ENCODE measurements at regions not wholly inside any gene's neighbourhood (a gene's known extent, or its start where the extent isn't known, plus 50 kb on each side); places are given as distances from the start of the nearest gene placed in this dataset.

- TF ChIP-seq EZH2 (IDR thresholded peaks at IDR 0.05; ENCODE audit: borderline replicate concordance, control insufficient read depth, low read depth, low read length) (no peak), POLR2AphosphoS5 (IDR thresholded peaks at IDR 0.05; ENCODE audit: low read length) (no peak), EP300 (IDR thresholded peaks at IDR 0.05; ENCODE audit: borderline replicate concordance in 1 of 2, control insufficient read depth in 1 of 2, low read depth in 2 of 2, low read length in 2 of 2) (no peak), FOXM1 (IDR thresholded peaks at IDR 0.05; ENCODE audit: low read depth, low read length) (no peak), CTCF (IDR thresholded peaks at IDR 0.05 in 2 of 3, conservative IDR thresholded peaks at IDR 0.05 in 1 of 3; ENCODE audit: control insufficient read depth in 2 of 3, extremely low read depth in 1 of 3, insufficient read depth in 1 of 3, low read depth in 3 of 3, low read length in 3 of 3) (no peak), ZNF274 (IDR thresholded peaks at IDR 0.05; ENCODE audit: insufficient read depth, insufficient read length) (no peak), GABPA (IDR thresholded peaks at IDR 0.05; ENCODE audit: low read depth) (no peak), STAT3 (IDR thresholded peaks at IDR 0.05; ENCODE audit: low read depth, low read length) (no peak), BCLAF1 (IDR thresholded peaks at IDR 0.05) (no peak), POLR2A (IDR thresholded peaks at IDR 0.05; ENCODE audit: low read depth, low read length) (no peak), TAF1 (IDR thresholded peaks at IDR 0.05; ENCODE audit: borderline replicate concordance, low read depth, low read length) (no peak)
Measured at GRCh38 chr4:178781779-178782178, 1339.5 kb upstream of the AGA start.

All from GM12878 (cell line).